ENCODE measurements at regions not wholly inside any gene's neighbourhood (a gene's known extent, or its start where the extent isn't known, plus 50 kb on each side); places are given as distances from the start of the nearest gene placed in this dataset.
A peak's percentile ranks its signal among the peaks of the same experiment; 100 is the strongest.

GRCh38 chr5:68077349-68077894 is 138.1 kb upstream of the PIK3R1 start:
- H3K4me1 ChIP-seq (ENCODE audit: control insufficient read depth in 2 of 3, insufficient read depth in 2 of 3, low read depth in 1 of 3, low read length in 3 of 3), result no peaks in the 10 kb centered on the region
- no peak overlapping the region for H3K4me3 ChIP-seq (ENCODE audit: low read length in 3 of 3)
- FAIRE-seq (no peak), DNase-seq (no peak)
- intact Hi-C loops (cut with DNase I), result no loop called here
- H3K36me3 ChIP-seq (ENCODE audit: control insufficient read depth in 2 of 3, insufficient read depth in 3 of 3, low read length in 3 of 3), result no peaks in the 10 kb centered on the region
- no peak overlapping the region for H3K9ac ChIP-seq (ENCODE audit: low read length in 3 of 3)
- H3K9me3 ChIP-seq (ENCODE audit: control insufficient read depth in 2 of 3, insufficient read depth in 1 of 3, low read length in 3 of 3), result no peaks in the 10 kb centered on the region
- no peak overlapping the region for H3K27ac ChIP-seq (ENCODE audit: low read depth in 2 of 2, low read length in 2 of 2)
- H3K27me3 ChIP-seq (ENCODE audit: control insufficient read depth, insufficient read depth, low read length), result no peaks in the 10 kb centered on the region
- TF ChIP-seq CTCF (IDR thresholded peaks at IDR 0.05; ENCODE audit: borderline replicate concordance, extremely low read depth, insufficient read depth), result no peak

- FAIRE-seq (no peak), DNase-seq (no peak)
- Histone ChIP-seq H3K27ac (ENCODE audit: low read depth in 2 of 2, low read length in 2 of 2) (no peak overlapping the region), H3K9me3 (ENCODE audit: control insufficient read depth in 2 of 3, insufficient read depth in 1 of 3, low read length in 3 of 3) (no peaks in the 10 kb centered on the region), H3K4me1 (ENCODE audit: control insufficient read depth in 2 of 3, insufficient read depth in 2 of 3, low read depth in 1 of 3, low read length in 3 of 3) (no peaks in the 10 kb centered on the region), H3K9ac (ENCODE audit: low read length in 3 of 3) (no peak overlapping the region), H3K36me3 (ENCODE audit: control insufficient read depth in 2 of 3, insufficient read depth in 3 of 3, low read length in 3 of 3) (no peaks in the 10 kb centered on the region), H3K4me3 (ENCODE audit: low read length in 3 of 3) (no peak overlapping the region), H3K27me3 (ENCODE audit: control insufficient read depth, insufficient read depth, low read length) (no peaks in the 10 kb centered on the region)
- no peak for TF ChIP-seq CTCF (IDR thresholded peaks at IDR 0.05; ENCODE audit: borderline replicate concordance, extremely low read depth, insufficient read depth)
- intact Hi-C loops (cut with DNase I), result no loop called here
Measured at GRCh38 chr5:68074633-68075032, 140.9 kb upstream of the PIK3R1 start.

- Histone ChIP-seq H3K36me3 (ENCODE audit: control insufficient read depth in 2 of 3, insufficient read depth in 3 of 3, low read length in 3 of 3) (no peaks in the 10 kb centered on the region), H3K9me3 (ENCODE audit: control insufficient read depth in 2 of 3, insufficient read depth in 1 of 3, low read length in 3 of 3) (no peaks in the 10 kb centered on the region), H3K27me3 (ENCODE audit: control insufficient read depth, insufficient read depth, low read length) (no peaks in the 10 kb centered on the region), H3K4me3 (ENCODE audit: low read length in 3 of 3) (no peak overlapping the region), H3K9ac (ENCODE audit: low read length in 3 of 3) (no peak overlapping the region), H3K4me1 (ENCODE audit: control insufficient read depth in 2 of 3, insufficient read depth in 2 of 3, low read depth in 1 of 3, low read length in 3 of 3) (no peaks in the 10 kb centered on the region), H3K27ac (ENCODE audit: low read depth in 2 of 2, low read length in 2 of 2) (no peak overlapping the region)
- intact Hi-C loops (cut with DNase I), result no loop called here
- no peak for DNase-seq
- FAIRE-seq, result no peak
- no peak for TF ChIP-seq CTCF (IDR thresholded peaks at IDR 0.05; ENCODE audit: borderline replicate concordance, extremely low read depth, insufficient read depth)
Measured at GRCh38 chr5:68074048-68074632, 141.4 kb upstream of the PIK3R1 start.

- FAIRE-seq, result no peak
Measured at GRCh38 chr5:68071736-68072135, 143.8 kb upstream of the PIK3R1 start.

More at GRCh38 chr5:68071736-68072135, 143.8 kb upstream of the PIK3R1 start:
- intact Hi-C loops (cut with DNase I), result no loop called here
- peak in 3 of 5 donors; percentile 11 to 54 (median 41) for DNase-seq
- no peak overlapping the region for H3K27ac ChIP-seq (ENCODE audit: low read depth in 2 of 2, low read length in 2 of 2)
- H3K9me3 ChIP-seq (ENCODE audit: control insufficient read depth in 2 of 3, insufficient read depth in 1 of 3, low read length in 3 of 3), result no peaks in the 10 kb centered on the region
- H3K9ac ChIP-seq (ENCODE audit: low read length in 3 of 3), result no peak overlapping the region
- H3K4me3 ChIP-seq (ENCODE audit: low read length in 3 of 3), result no peak overlapping the region
- no peaks in the 10 kb centered on the region for H3K27me3 ChIP-seq (ENCODE audit: control insufficient read depth, insufficient read depth, low read length)
- no peaks in the 10 kb centered on the region for H3K36me3 ChIP-seq (ENCODE audit: control insufficient read depth in 2 of 3, insufficient read depth in 3 of 3, low read length in 3 of 3)
- TF ChIP-seq CTCF (IDR thresholded peaks at IDR 0.05; ENCODE audit: borderline replicate concordance, extremely low read depth, insufficient read depth), result no peak
- no peaks in the 10 kb centered on the region for H3K4me1 ChIP-seq (ENCODE audit: control insufficient read depth in 2 of 3, insufficient read depth in 2 of 3, low read depth in 1 of 3, low read length in 3 of 3)

Measured in kidney (tissue), 13 donors.